ENCODE measurements at regions not wholly inside any gene's neighbourhood (a gene's known extent, or its start where the extent isn't known, plus 50 kb on each side); places are given as distances from the start of the nearest gene placed in this dataset.

GRCh38 chr2:147170932-147171331 lies 673.9 kb upstream of the ACVR2A start:
- no peak for TF ChIP-seq CTCF (IDR thresholded peaks at IDR 0.05; ENCODE audit: poor library complexity, severe bottlenecking)
- no peaks in the 10 kb centered on the region for H3K27me3 ChIP-seq (ENCODE audit: insufficient read depth, poor library complexity, severe bottlenecking)
- H3K36me3 ChIP-seq (ENCODE audit: low read depth): no peaks in the 10 kb centered on the region
- no peak overlapping the region for H3K4me3 ChIP-seq (ENCODE audit: severe bottlenecking)
- H3K9me3 ChIP-seq (ENCODE audit: severe bottlenecking): no peaks in the 10 kb centered on the region
- no peak overlapping the region for H3K27ac ChIP-seq (ENCODE audit: poor library complexity, severe bottlenecking)
- ATAC-seq (ENCODE audit: low read depth) (no peak), DNase-seq (ENCODE audit: low spot score) (no peak)
- no peaks in the 10 kb centered on the region for H3K4me1 ChIP-seq (ENCODE audit: insufficient read depth, poor library complexity, severe bottlenecking)

- Histone ChIP-seq H3K27me3 (ENCODE audit: insufficient read depth, poor library complexity, severe bottlenecking) (no peaks in the 10 kb centered on the region), H3K4me3 (ENCODE audit: severe bottlenecking) (no peak overlapping the region), H3K9me3 (ENCODE audit: severe bottlenecking) (no peaks in the 10 kb centered on the region), H3K4me1 (ENCODE audit: insufficient read depth, poor library complexity, severe bottlenecking) (no peaks in the 10 kb centered on the region), H3K27ac (ENCODE audit: poor library complexity, severe bottlenecking) (no peak overlapping the region), H3K36me3 (ENCODE audit: low read depth) (no peaks in the 10 kb centered on the region)
- no peak for TF ChIP-seq CTCF (IDR thresholded peaks at IDR 0.05; ENCODE audit: poor library complexity, severe bottlenecking)
- DNase-seq (ENCODE audit: low spot score) (no peak), ATAC-seq (ENCODE audit: low read depth) (no peak)
Observed at GRCh38 chr2:147165697-147166382, 679.0 kb upstream of the ACVR2A start.

GRCh38 chr2:147164563-147164962 lies 680.3 kb upstream of the ACVR2A start:
- no peak for TF ChIP-seq CTCF (IDR thresholded peaks at IDR 0.05; ENCODE audit: poor library complexity, severe bottlenecking)
- Histone ChIP-seq H3K36me3 (ENCODE audit: low read depth) (no peaks in the 10 kb centered on the region), H3K27ac (ENCODE audit: poor library complexity, severe bottlenecking) (no peak overlapping the region), H3K4me1 (ENCODE audit: insufficient read depth, poor library complexity, severe bottlenecking) (no peaks in the 10 kb centered on the region), H3K9me3 (ENCODE audit: severe bottlenecking) (no peaks in the 10 kb centered on the region), H3K27me3 (ENCODE audit: insufficient read depth, poor library complexity, severe bottlenecking) (no peaks in the 10 kb centered on the region), H3K4me3 (ENCODE audit: severe bottlenecking) (no peak overlapping the region)
- ATAC-seq (ENCODE audit: low read depth): no peak
- DNase-seq (ENCODE audit: low spot score): no peak

- no peaks in the 10 kb centered on the region for H3K27me3 ChIP-seq (ENCODE audit: insufficient read depth, poor library complexity, severe bottlenecking)
- H3K27ac ChIP-seq (ENCODE audit: poor library complexity, severe bottlenecking): no peak overlapping the region
- no peaks in the 10 kb centered on the region for H3K4me1 ChIP-seq (ENCODE audit: insufficient read depth, poor library complexity, severe bottlenecking)
- H3K4me3 ChIP-seq (ENCODE audit: severe bottlenecking): no peak overlapping the region
- no peak for ATAC-seq (ENCODE audit: low read depth)
- no peak for DNase-seq (ENCODE audit: low spot score)
- H3K9me3 ChIP-seq (ENCODE audit: severe bottlenecking): no peaks in the 10 kb centered on the region
- no peak for TF ChIP-seq CTCF (IDR thresholded peaks at IDR 0.05; ENCODE audit: poor library complexity, severe bottlenecking)
- no peaks in the 10 kb centered on the region for H3K36me3 ChIP-seq (ENCODE audit: low read depth)
Observed at GRCh38 chr2:147161746-147162145, 683.1 kb upstream of the ACVR2A start.

GRCh38 chr2:147156970-147157369 lies 687.9 kb upstream of the ACVR2A start:
- Histone ChIP-seq H3K27ac (ENCODE audit: poor library complexity, severe bottlenecking) (no peak overlapping the region), H3K4me1 (ENCODE audit: insufficient read depth, poor library complexity, severe bottlenecking) (no peaks in the 10 kb centered on the region), H3K4me3 (ENCODE audit: severe bottlenecking) (no peak overlapping the region), H3K36me3 (ENCODE audit: low read depth) (no peaks in the 10 kb centered on the region), H3K27me3 (ENCODE audit: insufficient read depth, poor library complexity, severe bottlenecking) (no peaks in the 10 kb centered on the region), H3K9me3 (ENCODE audit: severe bottlenecking) (no peaks in the 10 kb centered on the region)
- DNase-seq (ENCODE audit: low spot score) (no peak), ATAC-seq (ENCODE audit: low read depth) (no peak)
- no peak for TF ChIP-seq CTCF (IDR thresholded peaks at IDR 0.05; ENCODE audit: poor library complexity, severe bottlenecking)

Measured in RWPE2 (cell line).